GM12878 (cell line): ENCODE measurements at regions not wholly inside any gene's neighbourhood (a gene's known extent, or its start where the extent isn't known, plus 50 kb on each side); places are given as distances from the start of the nearest gene placed in this dataset.

Experiments
- ATAC-seq: fragments of 200-7000 bp; cut with Tn5 transposase; 3 replicates; pipeline ENCODE4 v1.9.1; 2020; ENCODE audit warnings: mild to moderate bottlenecking, moderate library complexity
- BruUV-seq: library from RNA; stranded (reverse); fragments of 400-500 nt; replicated peaks from 2 replicates; lab custom pipeline; 2021; lab: Mats Ljungman, UMichigan
- CTCF ChIA-PET: fragments of 300-600 bp; sonication (Branson Sonifier 250); formaldehyde crosslinking; extraction: SDS; loops from one replicate; lab custom pipeline; 2021; ENCODE audit warnings: inconsistent platforms; lab: Yijun Ruan, JAX
- POLR2A ChIA-PET: fragments of 350-600 bp; formaldehyde crosslinking; extraction: SDS; loops from one replicate; lab custom pipeline; 2021; ENCODE audit warnings: inconsistent platforms; lab: Charles Lee
- RAD21 ChIA-PET: fragments of 300-600 bp; sonication (Branson Sonifier 250); formaldehyde crosslinking; loops from one replicate; lab custom pipeline; 2023; ENCODE audit warnings: antibody characterized with exemption; ENCODE audit not compliant: unreplicated experiment; lab: Charles Lee
- SMC1A ChIA-PET: fragments of 300-600 bp; sonication (Branson Sonifier 250); formaldehyde crosslinking; loops from one replicate; lab custom pipeline; 2023; ENCODE audit not compliant: unreplicated experiment, uncharacterized antibody; lab: Charles Lee
- DNase-seq: peaks from one replicate; pipeline ENCODE4 v3.0.0-alpha.2; 2011; ENCODE audit warnings: low read depth, low spot score
- FAIRE-seq: peaks from 3 replicates; lab custom pipeline; 2011; peaks lifted over from hg19 to GRCh38; lab: Jason Lieb, UNC
- H2AFZ ChIP-seq: 2 replicates; pipeline ENCODE4 v1.6.0; 2011; ENCODE audit warnings: low read depth, low read length, control low read depth; ENCODE audit not compliant: control insufficient read depth
- H3K27ac ChIP-seq: 2 replicates; pipeline ENCODE4 v1.5.1; 2011; ENCODE audit warnings: control low read depth; ENCODE audit not compliant: control insufficient read depth, insufficient read depth
- H3K27me3 ChIP-seq, 2 experiments: replicated peaks in 1 of 2; 2 replicates each; pipeline versions ENCODE4 v1.6.0 to v1.6.1; 2011; ENCODE audit warnings: low read length in 1 of 2; ENCODE audit not compliant: control insufficient read depth in 2 of 2, insufficient read depth in 2 of 2
- H3K36me3 ChIP-seq, 2 experiments: 2 replicates each; pipeline ENCODE4 v1.5.1; 2011; ENCODE audit warnings: low read length in 1 of 2; ENCODE audit not compliant: control insufficient read depth in 2 of 2, insufficient read depth in 2 of 2
- H3K4me1 ChIP-seq: 2 replicates; pipeline ENCODE4 v1.6.1; 2011; ENCODE audit warnings: mild to moderate bottlenecking, low read length, moderate library complexity, mixed read lengths; ENCODE audit not compliant: control insufficient read depth, insufficient read depth
- H3K4me2 ChIP-seq: 2 replicates; pipeline ENCODE4 v1.6.0; 2011; ENCODE audit warnings: control low read depth; ENCODE audit not compliant: control insufficient read depth, insufficient read depth
- H3K4me3 ChIP-seq: fragments of 200-600 bp; sonication (generic); 2 replicates; pipeline ENCODE4 v1.5.1; 2016
- H3K79me2 ChIP-seq: 2 replicates; pipeline ENCODE4 v1.6.0; 2011; ENCODE audit warnings: low read length; ENCODE audit not compliant: control insufficient read depth, insufficient read depth
- H3K9ac ChIP-seq: 2 replicates; pipeline ENCODE4 v1.8.0; 2011; ENCODE audit warnings: low read length, control low read depth, mixed read lengths; ENCODE audit not compliant: control insufficient read depth, insufficient read depth
- H3K9me3 ChIP-seq: replicated peaks from 3 replicates; pipeline ENCODE4 v1.5.1; 2011; ENCODE audit warnings: mild to moderate bottlenecking, low read length; ENCODE audit not compliant: control insufficient read depth, insufficient read depth
- H4K20me1 ChIP-seq: 2 replicates; pipeline ENCODE4 v1.6.0; 2011; ENCODE audit not compliant: control insufficient read depth, insufficient read depth
- CEBPZ ChIP-seq: fragments of 150-350 bp; IDR thresholded peaks from 2 replicates; pipeline ENCODE4 v1.6.1; 2016; ENCODE audit warnings: low read depth, low read length
- CUX1 ChIP-seq: IDR thresholded peaks from 2 replicates; pipeline ENCODE4 v1.6.1; 2012; ENCODE audit warnings: improper control_type of control experiment, low read depth, low read length; ENCODE audit not compliant: insufficient replicate concordance
- RBBP5 ChIP-seq: fragments of 200-600 bp; sonication (generic); conservative IDR thresholded peaks from 2 replicates; pipeline ENCODE4 v1.6.1; 2016
- RUNX3 ChIP-seq: IDR thresholded peaks from 2 replicates; pipeline ENCODE4 v1.6.1; 2012; ENCODE audit warnings: low read length, inconsistent platforms
- SPI1 ChIP-seq: IDR thresholded peaks from 2 replicates; pipeline ENCODE4 v1.6.1; 2011; ENCODE audit warnings: low read depth, mild to moderate bottlenecking, low read length, moderate library complexity, borderline replicate concordance; ENCODE audit not compliant: insufficient read depth
- SRF ChIP-seq, 2 experiments: IDR thresholded peaks; 2 replicates each; pipeline ENCODE4 v1.6.1; 2011; ENCODE audit warnings: low read depth in 2 of 2, low read length in 2 of 2, mild to moderate bottlenecking in 1 of 2, moderate library complexity in 1 of 2
- ZNF207 ChIP-seq: fragments of 450-650 bp; IDR thresholded peaks from 2 replicates; pipeline ENCODE4 v1.6.1; 2014; ENCODE audit warnings: antibody characterized with exemption, mild to moderate bottlenecking, borderline replicate concordance
- ZNF687 ChIP-seq: fragments of 450-650 bp; IDR thresholded peaks from 2 replicates; pipeline ENCODE4 v1.6.1; 2017; ENCODE audit warnings: mild to moderate bottlenecking, moderate library complexity
- WGBS: methylation state at CpG from one replicate; pipeline ENCODE4 v1.1.6; 2016; ENCODE audit warnings: low lambda C conversion rate; ENCODE audit not compliant: insufficient replicate concordance, insufficient coverage; ENCODE audit errors: missing lambda C conversion rate; 5-methylcytosine and 5-hydroxymethylcytosine counted together
- in situ Hi-C: fragments of 300-500 bp; cut with MboI; formaldehyde crosslinking; loops from 9 replicates; pipeline ENCODE4 v1.14.3; 2018; ENCODE audit warnings: mixed read lengths
- intact Hi-C: fragments of 100-400 bp; cut with micrococcal nuclease; formaldehyde crosslinking; loops from one replicate; pipeline ENCODE4 v1.14.2; 2022; ENCODE audit not compliant: unreplicated experiment

GRCh38 chr2:236787885-236788284, 218.3 kb downstream of the ACKR3 start:
- no peaks in the 10 kb centered on the region for H3K9me3 ChIP-seq
- POLR2A ChIA-PET, result no interaction called here

More at GRCh38 chr2:236787885-236788284, 218.3 kb downstream of the ACKR3 start:
- ATAC-seq (no peak), FAIRE-seq (no peak), DNase-seq (no peak)
- H2AFZ ChIP-seq, result no peak overlapping the region
- TF ChIP-seq SRF (IDR thresholded peaks at IDR 0.05; ENCODE audit: low read depth in 2 of 2, low read length in 2 of 2) (0 out of 4 replicates have a peak, but pooled peaks of 1 of the 2 experiments have one; percentile 12), RBBP5 (no peak), ZNF207 (no peak), ZNF687 (no peak), CUX1 (no peak), CEBPZ (no peak), RUNX3 (peak; percentile 29; the same call in 1 of the 2 replicates), SPI1 (peak; percentile 80; the same call in 1 of the 2 replicates)
- intact Hi-C loops (no loop called here), in situ Hi-C loops (no loop called here)
- no peak overlapping the region for H3K9ac ChIP-seq
- no peak overlapping the region for H3K27ac ChIP-seq
- no peaks in the 10 kb centered on the region for H4K20me1 ChIP-seq
- ChIA-PET SMC1A (no interaction called here), CTCF (no interaction called here), RAD21 (no interaction called here)
- 38% methylated on average over 7 of the region's 7 CpGs for WGBS
- H3K79me2 ChIP-seq, result no peaks in the 10 kb centered on the region
- no peaks in the 10 kb centered on the region; a peak in 1 of 4 replicates for H3K36me3 ChIP-seq
- H3K4me1 ChIP-seq, result no peaks in the 10 kb centered on the region
- no peak overlapping the region for H3K4me2 ChIP-seq
- H3K4me3 ChIP-seq, result no peak overlapping the region
- BruUV-seq, result no TSS peak
- H3K27me3 ChIP-seq, result no peaks in the 10 kb centered on the region; a peak in 1 of 4 replicates
